HG02588 (cell line): ENCODE measurements at regions not wholly inside any gene's neighbourhood (a gene's known extent, or its start where the extent isn't known, plus 50 kb on each side); places are given as distances from the start of the nearest gene placed in this dataset.

Experiments
- ATAC-seq: cut with Tn5 transposase; IDR thresholded peaks from one replicate; pipeline ENCODE4 v1.9.1; 2021; ENCODE audit warnings: mild to moderate bottlenecking, moderate library complexity; ENCODE audit not compliant: unreplicated experiment

- ATAC-seq: no peak
Measured at GRCh38 chr6:113616701-113617274, 240.4 kb upstream of the MARCKS start.

GRCh38 chr6:113619077-113619476 is 238.1 kb upstream of the MARCKS start:
- ATAC-seq: no peak

- ATAC-seq: no peak
Measured at GRCh38 chr6:113620386-113620785, 236.8 kb upstream of the MARCKS start.

GRCh38 chr6:113622254-113622653 is 234.9 kb upstream of the MARCKS start:
- ATAC-seq: no peak

- ATAC-seq: no peak
Measured at GRCh38 chr6:113623129-113623528, 234.0 kb upstream of the MARCKS start.

GRCh38 chr6:113625850-113626249 is 231.3 kb upstream of the MARCKS start:
- ATAC-seq: no peak

GRCh38 chr6:113626475-113626874 is 230.7 kb upstream of the MARCKS start:
- peak; percentile 30 for ATAC-seq

GRCh38 chr6:113627480-113627879 is 229.7 kb upstream of the MARCKS start:
- no peak for ATAC-seq

GRCh38 chr6:113629256-113629655 is 227.9 kb upstream of the MARCKS start:
- no peak for ATAC-seq

GRCh38 chr6:113629975-113630737 is 227.0 kb upstream of the MARCKS start:
- ATAC-seq: no peak

- ATAC-seq: peak; percentile 51
Measured at GRCh38 chr6:113630738-113631535, 226.2 kb upstream of the MARCKS start.

GRCh38 chr6:113631666-113632065 is 225.5 kb upstream of the MARCKS start:
- ATAC-seq: no peak

- peak; percentile 32 for ATAC-seq
Measured at GRCh38 chr6:113632220-113632864, 224.8 kb upstream of the MARCKS start.

GRCh38 chr6:113633638-113634037 is 223.5 kb upstream of the MARCKS start:
- no peak for ATAC-seq

- no peak for ATAC-seq
Measured at GRCh38 chr6:113634352-113635163, 222.6 kb upstream of the MARCKS start.

GRCh38 chr6:113635222-113635986 is 221.7 kb upstream of the MARCKS start:
- ATAC-seq: no peak

- ATAC-seq: no peak
Measured at GRCh38 chr6:113636357-113636824, 220.8 kb upstream of the MARCKS start.

- no peak for ATAC-seq
Measured at GRCh38 chr6:113640051-113640450, 217.1 kb upstream of the MARCKS start.

GRCh38 chr6:113642001-113642713 is 215.0 kb upstream of the MARCKS start:
- no peak for ATAC-seq
